GM19328 (cell line): ENCODE measurements at regions not wholly inside any gene's neighbourhood (a gene's known extent, or its start where the extent isn't known, plus 50 kb on each side); places are given as distances from the start of the nearest gene placed in this dataset.
"Not testable (repeated sequence)": the region's sequence is repeated elsewhere in the genome, so short reads cannot be mapped to it uniquely, and the experiment has no call there.

Experiments used
- ATAC-seq: cut with Tn5 transposase; IDR thresholded peaks from one replicate; pipeline ENCODE4 v1.9.1; 2021; ENCODE audit warnings: mild to moderate bottlenecking, moderate library complexity; ENCODE audit not compliant: unreplicated experiment

- ATAC-seq = no peak
Observed at GRCh38 chr16:47872225-47872624, 283.6 kb downstream of the ABCC12 start.

DNA sequence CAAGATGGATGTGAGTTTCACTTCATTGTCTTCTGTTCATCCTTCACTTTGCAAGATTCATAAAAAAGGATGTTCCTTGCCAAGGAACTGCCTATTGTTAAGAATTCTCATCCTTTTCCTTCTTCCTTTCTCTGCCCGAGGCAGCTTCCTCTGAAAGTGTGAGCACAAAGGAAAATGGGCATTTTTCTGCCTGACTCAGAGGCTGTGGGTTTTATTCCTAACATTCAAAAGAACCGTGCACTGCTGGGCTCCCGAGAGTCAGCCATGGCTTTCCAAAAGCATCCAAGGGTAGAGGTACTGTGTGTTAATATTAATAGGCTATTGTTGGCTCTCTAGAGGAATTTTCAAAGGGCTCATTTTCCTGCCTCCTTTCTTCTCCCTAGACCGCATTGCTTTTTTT, 289.4 kb downstream of the ABCC12 start:
- ATAC-seq = no peak

DNA sequence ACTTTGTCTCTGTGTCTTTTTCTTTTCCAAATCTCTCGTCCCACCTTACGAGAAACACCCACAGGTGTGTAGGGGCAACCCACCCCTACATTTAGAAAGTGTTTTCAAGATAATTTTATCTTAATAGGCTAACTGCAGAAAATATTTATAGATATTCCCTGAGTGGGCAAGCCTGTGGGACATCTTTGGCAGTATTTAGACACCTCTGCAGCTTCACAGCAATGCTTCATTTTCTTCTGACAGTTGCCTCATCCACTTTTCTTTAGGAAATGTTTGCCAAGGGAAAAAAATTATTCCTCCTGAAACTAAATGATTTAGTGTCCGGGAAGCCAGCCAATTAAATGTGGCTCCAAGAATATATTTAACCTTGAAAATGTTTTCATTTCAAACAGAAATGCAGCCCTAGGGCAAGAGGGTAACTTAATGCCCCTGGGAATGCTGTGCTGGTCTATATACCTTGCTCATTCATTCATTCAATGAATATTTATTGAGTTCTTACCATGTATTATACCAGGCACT, 290.4 kb downstream of the ABCC12 start:
- no peak for ATAC-seq

GRCh38 chr16:47864262-47864661, 291.5 kb downstream of the ABCC12 start:
- ATAC-seq = not testable (repeated sequence)

DNA sequence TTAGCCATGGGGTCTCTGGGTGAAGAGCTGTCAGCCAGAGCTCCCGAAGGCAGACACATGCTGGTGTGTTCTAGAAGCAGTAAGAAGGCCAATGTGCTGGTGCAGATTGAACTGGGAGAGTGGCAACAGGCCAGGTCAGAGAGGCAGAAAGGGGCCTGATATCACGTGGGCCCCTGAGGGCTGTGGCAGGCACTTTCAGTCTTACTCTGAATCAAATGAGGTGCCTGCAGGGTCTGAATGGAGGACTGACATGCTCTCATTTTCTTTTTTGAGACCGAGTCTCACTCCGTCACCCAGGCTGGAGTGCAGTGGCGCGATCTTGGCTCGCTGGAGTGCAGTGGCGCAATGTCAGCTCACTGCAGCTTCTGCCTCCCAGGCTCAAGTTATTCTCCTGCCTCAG, 293.8 kb downstream of the ABCC12 start:
- no peak for ATAC-seq

DNA sequence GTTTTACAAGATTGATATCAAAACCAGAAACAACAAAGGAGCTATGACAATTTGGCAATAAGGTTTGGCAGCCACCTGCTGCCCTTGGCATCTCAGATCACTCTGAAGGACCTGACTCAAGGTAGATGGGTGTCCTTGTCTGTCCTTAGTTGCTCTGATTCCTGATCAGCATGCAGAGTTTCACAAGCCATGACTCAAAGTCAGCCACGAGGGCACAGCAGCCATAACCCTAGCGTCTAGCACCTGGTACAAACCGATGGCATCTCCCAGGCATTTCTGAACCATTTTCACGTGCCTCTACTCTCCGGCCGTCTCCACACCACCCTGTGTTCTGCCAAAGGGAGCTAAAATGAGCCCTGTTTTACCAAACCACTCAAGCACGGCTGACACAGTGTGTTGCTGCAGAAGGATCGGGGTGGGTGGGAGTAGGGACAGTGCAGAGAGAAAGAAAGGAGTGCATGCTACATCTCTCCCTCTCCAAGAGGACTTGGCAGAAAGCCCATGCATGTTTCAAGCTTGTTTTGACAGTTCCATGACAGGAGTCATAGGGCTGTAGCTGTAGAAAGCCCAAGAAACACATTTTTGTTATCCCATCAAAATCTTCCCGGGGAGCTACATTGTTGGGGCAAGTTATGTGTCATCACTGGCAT, 297.3 kb downstream of the ABCC12 start:
- no peak for ATAC-seq

- no peak for ATAC-seq
Observed at GRCh38 chr16:47855431-47855830, 300.4 kb downstream of the ABCC12 start.

DNA sequence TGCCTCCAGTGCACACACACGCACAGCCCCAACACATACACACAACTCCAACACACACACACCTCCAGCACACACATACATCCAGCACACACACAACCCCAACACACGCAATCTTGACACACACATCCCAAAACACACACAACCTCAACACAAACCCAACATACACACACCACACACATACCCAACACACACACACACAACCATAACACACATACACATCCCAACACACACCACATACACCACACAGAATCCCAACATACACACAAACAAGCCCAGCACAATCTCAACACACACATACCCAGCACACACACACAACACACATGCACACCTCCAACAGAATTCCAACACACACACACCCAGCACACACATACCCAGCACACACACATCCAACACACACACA, 301.1 kb downstream of the ABCC12 start:
- no peak for ATAC-seq

DNA sequence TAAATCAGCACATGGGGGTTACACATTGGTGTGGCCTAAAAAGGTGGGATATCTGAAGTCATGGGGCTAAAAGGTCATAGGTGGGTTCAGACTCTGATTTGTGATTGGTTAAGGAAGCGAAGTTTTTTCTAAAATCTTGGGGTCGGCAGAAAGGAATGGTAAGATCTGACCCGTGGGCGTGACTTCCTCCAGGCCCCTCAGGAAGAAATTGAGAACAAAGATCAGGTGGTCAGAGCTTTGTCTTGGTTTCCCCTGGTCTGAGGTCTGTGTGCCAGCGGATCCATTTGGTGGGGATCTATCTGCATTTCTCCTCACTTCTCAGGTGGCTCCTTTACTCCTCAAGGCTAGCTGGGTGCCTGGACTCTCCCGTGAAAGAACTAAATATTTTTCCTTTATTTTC, 302.8 kb downstream of the ABCC12 start:
- no peak for ATAC-seq

GRCh38 chr16:47851146-47851545, 304.6 kb downstream of the ABCC12 start:
- no peak for ATAC-seq

DNA sequence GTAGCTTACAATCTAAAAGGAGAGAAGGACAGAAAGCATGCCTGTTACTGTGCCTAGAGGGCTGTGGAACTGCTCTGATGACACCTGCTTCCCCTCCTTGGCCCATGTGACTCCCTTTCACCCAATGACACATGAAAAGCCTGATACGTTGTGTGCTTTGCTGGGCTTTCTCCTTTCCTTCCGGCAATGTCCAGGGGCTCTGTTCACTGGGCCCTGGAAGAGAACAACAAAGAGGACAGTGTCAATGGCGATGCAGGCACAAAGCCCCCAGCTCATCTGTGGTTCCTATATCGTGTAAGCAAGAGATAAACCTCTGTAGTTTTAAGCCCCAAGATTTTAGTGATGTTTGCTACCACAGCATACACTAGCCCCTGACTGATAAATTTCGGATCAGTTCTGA, 306.1 kb downstream of the ABCC12 start:
- no peak for ATAC-seq

- ATAC-seq = no peak
Observed at GRCh38 chr16:47848421-47849109, 307.2 kb downstream of the ABCC12 start.

DNA sequence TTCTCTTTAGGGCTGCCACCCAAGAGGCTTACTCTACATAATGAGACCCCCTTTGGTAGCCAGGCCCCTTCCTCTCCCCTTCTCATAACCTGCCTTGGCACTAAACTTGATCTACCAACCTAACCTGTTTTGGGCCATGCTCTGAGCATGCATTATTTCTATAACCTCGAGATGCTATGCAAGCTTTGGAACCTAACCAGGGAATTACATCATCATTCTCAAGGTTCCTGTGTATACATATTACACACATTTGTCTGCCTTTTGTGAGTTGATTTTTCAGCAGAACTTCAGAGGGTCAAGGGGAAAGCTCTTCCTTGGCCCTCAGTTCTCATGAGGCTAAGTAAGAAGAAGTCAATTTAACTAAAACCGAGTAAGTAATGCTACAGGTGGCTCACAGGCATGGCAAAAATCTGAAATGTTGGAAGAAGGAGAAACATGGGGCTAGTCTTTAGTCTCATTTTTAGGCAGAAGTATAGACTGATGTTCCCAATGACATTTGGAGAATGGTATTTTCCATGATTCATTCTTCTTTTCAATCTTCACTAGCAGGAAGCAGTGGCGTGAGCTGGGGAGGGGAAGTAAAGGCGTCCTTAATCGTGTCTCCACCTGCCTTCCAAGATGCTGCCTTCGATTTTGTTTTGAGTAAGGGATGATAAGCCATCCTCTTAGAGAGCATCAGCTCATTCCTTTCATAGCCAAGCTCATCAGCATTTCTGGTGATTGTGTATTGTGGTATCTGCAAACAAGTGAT, 308.4 kb downstream of the ABCC12 start:
- no peak for ATAC-seq

DNA sequence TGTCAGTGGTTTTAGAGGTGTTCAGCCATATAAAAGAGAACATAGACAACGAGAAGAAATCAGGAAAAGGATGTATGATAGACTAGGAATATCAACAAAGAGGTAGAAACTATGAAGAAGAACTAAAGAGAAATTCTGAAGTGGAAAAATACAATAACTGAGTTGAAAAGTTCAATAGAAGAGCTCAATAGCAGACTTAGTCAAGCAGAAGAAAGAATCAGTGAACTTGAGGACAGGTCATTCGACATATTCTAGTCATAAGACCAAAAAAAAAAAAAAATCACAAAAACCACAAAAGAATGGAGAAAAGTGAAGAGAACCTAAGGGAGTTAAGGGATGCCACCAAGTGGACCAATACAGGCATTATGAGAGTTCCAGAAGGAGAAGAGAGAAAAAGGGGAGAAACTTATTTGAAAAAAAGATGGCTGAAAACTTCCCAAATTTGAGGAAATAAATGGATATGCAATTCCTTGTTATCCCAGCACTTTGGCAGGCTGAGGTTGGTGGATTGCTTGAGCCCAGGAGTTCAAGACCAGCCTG, 321.2 kb downstream of the ABCC12 start:
- ATAC-seq = no peak

- no peak for ATAC-seq
Observed at GRCh38 chr16:47833771-47834170, 322.0 kb downstream of the ABCC12 start.

DNA sequence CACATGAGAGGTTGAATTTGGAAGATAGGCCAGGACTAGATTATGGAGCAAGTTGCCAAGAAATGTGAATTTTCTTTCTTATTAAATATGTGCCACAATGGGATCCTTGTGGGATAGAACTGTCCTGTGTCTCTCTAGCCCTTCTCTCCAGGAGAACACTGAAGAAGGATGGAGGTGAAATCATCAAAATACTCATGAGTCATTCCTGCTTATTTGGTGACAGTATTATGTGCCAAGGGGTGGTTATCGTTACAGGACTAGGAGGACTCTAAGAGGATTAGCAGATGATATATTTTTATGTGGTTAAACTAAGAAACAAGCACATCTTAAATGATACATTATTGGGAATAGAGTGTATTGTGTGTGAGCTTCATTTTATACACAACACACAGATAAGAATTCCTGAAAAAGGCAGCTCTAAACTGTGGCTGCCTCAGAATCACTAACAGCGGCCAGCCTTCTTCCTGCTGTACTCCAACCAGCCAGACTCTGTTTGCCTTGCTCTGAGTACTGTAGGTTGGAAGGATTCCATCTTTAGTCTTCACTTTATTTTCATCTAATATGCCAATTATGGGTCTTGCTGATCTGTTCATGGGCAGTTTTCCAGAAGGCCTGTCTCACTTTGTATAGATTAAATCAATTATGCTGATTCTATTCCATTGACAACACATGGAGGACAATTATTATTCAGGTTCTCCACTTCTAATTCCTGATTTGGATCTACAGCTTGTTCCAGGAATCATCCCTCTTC, 325.8 kb downstream of the ABCC12 start:
- no peak for ATAC-seq

GRCh38 chr16:47826070-47826469, 329.7 kb downstream of the ABCC12 start:
- no peak for ATAC-seq

DNA sequence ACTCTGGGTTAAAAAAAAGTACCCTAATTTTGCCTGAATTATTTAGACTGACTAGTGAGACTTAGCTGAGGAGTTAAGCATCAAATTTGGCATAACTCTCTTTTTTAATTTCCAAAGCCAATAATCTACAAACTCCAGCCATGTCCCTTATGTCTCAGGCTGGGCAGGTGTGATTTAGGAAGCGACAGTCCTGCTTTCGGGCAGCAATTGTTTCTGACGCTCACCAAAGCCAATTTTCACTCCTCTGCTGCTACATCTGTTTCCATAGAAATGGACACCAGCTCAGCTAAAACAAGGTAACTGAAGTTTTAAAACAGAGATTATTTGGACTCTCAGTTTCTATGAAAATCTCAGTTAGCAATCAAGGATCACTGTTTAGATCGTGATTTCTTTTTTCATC, 338.7 kb downstream of the ABCC12 start:
- no peak for ATAC-seq

GRCh38 chr16:47816511-47816910, 339.3 kb downstream of the ABCC12 start:
- ATAC-seq = no peak

DNA sequence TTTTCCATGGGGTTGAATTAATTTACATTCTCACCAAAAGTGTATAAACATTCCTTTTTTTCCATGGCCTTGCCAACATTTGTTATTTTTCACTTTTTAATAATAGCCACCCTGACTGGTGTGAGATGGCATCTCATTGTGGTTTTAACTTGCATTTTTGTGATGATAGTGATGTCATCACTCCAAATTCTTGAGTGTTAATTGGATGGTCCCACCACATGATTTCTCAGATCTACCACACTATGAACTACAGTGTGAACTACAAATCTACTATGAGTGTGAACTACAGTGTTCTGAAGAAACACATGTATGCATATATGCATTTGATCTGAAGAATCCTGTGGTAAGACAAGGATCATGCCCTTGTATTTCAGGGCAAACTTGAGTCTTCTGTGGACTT, 340.1 kb downstream of the ABCC12 start:
- no peak for ATAC-seq

DNA sequence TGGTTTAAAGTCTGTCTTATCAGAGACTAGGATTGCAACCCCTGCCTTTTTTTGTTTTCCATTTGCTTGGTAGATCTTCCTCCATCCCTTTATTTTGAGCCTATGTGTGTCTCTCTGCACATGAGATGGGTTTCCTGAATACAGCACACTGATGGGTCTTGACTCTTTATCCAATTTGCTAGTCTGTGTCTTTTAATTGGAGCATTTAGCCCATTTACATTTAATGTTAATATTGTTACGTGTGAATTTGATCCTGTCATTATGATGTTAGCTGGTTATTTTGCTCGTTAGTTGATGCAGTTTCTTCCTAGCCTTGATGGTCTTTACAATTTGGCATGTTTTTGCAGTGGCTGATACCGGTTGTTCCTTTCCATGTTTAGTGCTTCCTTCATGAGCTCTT, 344.0 kb downstream of the ABCC12 start:
- ATAC-seq = not testable (repeated sequence)
